HL-60 (cell line): ENCODE measurements at regions not wholly inside any gene's neighbourhood (a gene's known extent, or its start where the extent isn't known, plus 50 kb on each side); places are given as distances from the start of the nearest gene placed in this dataset.

ENCODE experiments used
- DNase-seq, 2 experiments: peaks; one replicate each; pipeline ENCODE4 v3.0.0-alpha.2; 2010 to 2020; ENCODE audit warnings: low read depth in 1 of 2, low spot score in 1 of 2
- H3K27ac ChIP-seq: fragments of 250-450 bp; sonication (Bioruptor Pico); replicated peaks from 2 replicates; pipeline ENCODE4 v1.5.1; 2020; ENCODE audit warnings: mild to moderate bottlenecking, moderate library complexity
- H3K27me3 ChIP-seq: fragments of 250-450 bp; sonication (Bioruptor Pico); 2 replicates; pipeline ENCODE4 v1.5.1; 2021; ENCODE audit warnings: mild to moderate bottlenecking, moderate library complexity; ENCODE audit not compliant: insufficient read depth, poor library complexity, severe bottlenecking
- H3K4me3 ChIP-seq: replicated peaks from 2 replicates; pipeline ENCODE4 v1.5.1; 2011; ENCODE audit warnings: mild to moderate bottlenecking, control low read depth, low read length; ENCODE audit not compliant: insufficient read depth
- GABPA ChIP-seq: IDR thresholded peaks from 2 replicates; pipeline ENCODE4 v1.6.1; 2012; ENCODE audit warnings: low read depth
- POLR2AphosphoS5 ChIP-seq: IDR thresholded peaks from 2 replicates; pipeline ENCODE4 v1.6.1; 2012; ENCODE audit warnings: low read depth
- SPI1 ChIP-seq: IDR thresholded peaks from 2 replicates; pipeline ENCODE4 v1.6.1; 2012; ENCODE audit warnings: low read depth, mild to moderate bottlenecking, borderline replicate concordance
- TF ChIP-seq, protein P1 (sequence below): IDR thresholded peaks from 2 replicates; pipeline ENCODE4 v1.6.1; 2012; ENCODE audit warnings: low read depth; ENCODE audit not compliant: insufficient replicate concordance
- TF ChIP-seq, protein P2 (sequence below): IDR thresholded peaks from one replicate; pipeline ENCODE4 v1.5.1; 2011; ENCODE audit warnings: low read length, control low read depth, inconsistent platforms; ENCODE audit not compliant: insufficient read depth

DNA sequence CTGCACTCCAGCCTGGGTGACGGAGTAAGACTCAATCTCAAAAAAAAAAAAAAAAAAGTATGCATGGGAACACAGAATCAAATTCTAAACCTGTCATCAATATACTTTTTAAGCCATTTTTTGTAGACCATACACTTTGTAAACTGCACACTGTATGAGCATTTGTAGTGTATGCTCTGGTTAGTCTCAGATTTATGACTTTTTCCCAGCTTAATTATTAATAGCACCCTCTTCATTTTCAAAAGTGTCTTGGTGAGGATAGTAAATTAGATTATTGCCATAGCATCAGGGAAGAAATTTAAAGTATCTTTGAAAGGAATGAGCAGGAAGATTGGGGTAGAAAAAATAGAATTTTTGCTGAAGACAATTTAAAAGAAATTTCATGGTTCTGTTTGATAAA, 330.8 kb upstream of the RSPO3 start:
- H3K27ac ChIP-seq, result no peak overlapping the region
- DNase-seq, result no peak
- H3K4me3 ChIP-seq, result no peak overlapping the region
- H3K27me3 ChIP-seq, result no peaks in the 10 kb centered on the region
- TF ChIP-seq SPI1 (no peak), GABPA (no peak), POLR2AphosphoS5 (no peak)
- TF ChIP-seq, protein P1, sequence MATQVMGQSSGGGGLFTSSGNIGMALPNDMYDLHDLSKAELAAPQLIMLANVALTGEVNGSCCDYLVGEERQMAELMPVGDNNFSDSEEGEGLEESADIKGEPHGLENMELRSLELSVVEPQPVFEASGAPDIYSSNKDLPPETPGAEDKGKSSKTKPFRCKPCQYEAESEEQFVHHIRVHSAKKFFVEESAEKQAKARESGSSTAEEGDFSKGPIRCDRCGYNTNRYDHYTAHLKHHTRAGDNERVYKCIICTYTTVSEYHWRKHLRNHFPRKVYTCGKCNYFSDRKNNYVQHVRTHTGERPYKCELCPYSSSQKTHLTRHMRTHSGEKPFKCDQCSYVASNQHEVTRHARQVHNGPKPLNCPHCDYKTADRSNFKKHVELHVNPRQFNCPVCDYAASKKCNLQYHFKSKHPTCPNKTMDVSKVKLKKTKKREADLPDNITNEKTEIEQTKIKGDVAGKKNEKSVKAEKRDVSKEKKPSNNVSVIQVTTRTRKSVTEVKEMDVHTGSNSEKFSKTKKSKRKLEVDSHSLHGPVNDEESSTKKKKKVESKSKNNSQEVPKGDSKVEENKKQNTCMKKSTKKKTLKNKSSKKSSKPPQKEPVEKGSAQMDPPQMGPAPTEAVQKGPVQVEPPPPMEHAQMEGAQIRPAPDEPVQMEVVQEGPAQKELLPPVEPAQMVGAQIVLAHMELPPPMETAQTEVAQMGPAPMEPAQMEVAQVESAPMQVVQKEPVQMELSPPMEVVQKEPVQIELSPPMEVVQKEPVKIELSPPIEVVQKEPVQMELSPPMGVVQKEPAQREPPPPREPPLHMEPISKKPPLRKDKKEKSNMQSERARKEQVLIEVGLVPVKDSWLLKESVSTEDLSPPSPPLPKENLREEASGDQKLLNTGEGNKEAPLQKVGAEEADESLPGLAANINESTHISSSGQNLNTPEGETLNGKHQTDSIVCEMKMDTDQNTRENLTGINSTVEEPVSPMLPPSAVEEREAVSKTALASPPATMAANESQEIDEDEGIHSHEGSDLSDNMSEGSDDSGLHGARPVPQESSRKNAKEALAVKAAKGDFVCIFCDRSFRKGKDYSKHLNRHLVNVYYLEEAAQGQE, result no peak
- TF ChIP-seq, protein P2, sequence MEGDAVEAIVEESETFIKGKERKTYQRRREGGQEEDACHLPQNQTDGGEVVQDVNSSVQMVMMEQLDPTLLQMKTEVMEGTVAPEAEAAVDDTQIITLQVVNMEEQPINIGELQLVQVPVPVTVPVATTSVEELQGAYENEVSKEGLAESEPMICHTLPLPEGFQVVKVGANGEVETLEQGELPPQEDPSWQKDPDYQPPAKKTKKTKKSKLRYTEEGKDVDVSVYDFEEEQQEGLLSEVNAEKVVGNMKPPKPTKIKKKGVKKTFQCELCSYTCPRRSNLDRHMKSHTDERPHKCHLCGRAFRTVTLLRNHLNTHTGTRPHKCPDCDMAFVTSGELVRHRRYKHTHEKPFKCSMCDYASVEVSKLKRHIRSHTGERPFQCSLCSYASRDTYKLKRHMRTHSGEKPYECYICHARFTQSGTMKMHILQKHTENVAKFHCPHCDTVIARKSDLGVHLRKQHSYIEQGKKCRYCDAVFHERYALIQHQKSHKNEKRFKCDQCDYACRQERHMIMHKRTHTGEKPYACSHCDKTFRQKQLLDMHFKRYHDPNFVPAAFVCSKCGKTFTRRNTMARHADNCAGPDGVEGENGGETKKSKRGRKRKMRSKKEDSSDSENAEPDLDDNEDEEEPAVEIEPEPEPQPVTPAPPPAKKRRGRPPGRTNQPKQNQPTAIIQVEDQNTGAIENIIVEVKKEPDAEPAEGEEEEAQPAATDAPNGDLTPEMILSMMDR, result no peak

DNA sequence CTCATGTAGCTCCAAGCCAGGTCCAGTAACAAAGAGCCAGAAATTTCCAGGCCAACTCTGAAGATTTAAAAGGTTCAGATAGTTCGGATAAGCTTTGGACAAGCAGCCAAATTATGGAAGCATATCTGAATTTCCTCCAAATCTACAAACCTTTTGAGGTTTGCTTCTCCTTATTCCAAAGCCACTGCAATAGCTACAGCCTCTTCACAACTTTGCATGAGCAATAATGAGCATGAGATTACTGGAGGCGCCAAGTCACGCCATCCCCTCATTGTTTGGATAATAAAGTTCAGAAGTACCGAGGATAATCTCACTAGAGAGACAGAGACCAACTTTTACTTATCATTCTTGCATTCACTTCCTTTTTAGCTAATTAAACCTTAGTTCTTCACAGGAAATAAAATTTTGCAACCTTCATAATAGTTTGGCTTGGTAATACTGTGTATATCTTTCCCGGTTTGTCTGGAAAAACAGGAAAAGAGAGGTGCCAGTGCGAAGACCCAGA, 329.6 kb upstream of the RSPO3 start:
- TF ChIP-seq SPI1, result no peak
- TF ChIP-seq, protein P1, result no peak
- no peak for TF ChIP-seq GABPA
- TF ChIP-seq, protein P2, result no peak
- no peak for TF ChIP-seq POLR2AphosphoS5
- Histone ChIP-seq H3K27me3 (no peaks in the 10 kb centered on the region), H3K27ac (no peak overlapping the region), H3K4me3 (no peak overlapping the region)
- DNase-seq, result no peak

DNA sequence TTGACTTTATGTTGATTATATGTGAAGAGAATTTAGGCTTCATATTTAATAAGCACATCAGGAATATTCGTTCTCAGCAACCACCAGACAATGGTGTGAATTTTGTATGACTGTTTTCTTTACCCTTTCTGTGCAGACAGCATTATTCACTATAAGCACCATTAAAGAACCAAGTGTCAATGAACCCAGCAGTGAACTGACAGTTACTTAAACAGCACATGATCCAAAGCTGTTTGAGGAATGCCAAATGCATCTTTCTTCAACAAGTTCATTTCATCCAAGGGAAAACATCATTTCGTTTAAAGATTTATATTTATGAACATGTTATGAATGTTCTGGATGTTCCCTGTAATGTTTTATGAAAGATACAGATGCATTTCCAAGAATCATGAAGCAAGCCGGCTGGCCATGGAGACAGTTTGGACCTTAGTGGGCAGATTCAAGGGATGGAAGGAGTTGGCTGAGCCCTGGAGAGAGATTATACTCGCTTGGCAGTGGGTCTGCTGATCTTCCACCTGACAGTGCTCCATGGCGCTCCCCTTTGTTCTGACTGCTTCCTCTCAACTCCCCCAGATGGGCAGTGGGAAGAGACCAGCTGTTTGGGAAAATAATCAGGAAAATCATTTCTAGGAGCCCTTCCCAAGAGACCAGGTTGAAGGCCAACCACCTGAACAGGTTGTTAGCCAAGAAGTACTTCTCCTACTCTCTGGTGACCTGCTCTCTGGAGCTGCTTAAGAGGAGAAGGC, 326.0 kb upstream of the RSPO3 start:
- Histone ChIP-seq H3K4me3 (no peak overlapping the region), H3K27me3 (no peaks in the 10 kb centered on the region), H3K27ac (no peak overlapping the region)
- no peak for DNase-seq
- no peak for TF ChIP-seq SPI1
- TF ChIP-seq, protein P1, result no peak
- no peak for TF ChIP-seq POLR2AphosphoS5
- TF ChIP-seq GABPA, result no peak
- TF ChIP-seq, protein P2, result no peak
